CD4-positive, alpha-beta T cell treated with Interferon alpha-2 for 1 hour (primary cell): ENCODE measurements at regions not wholly inside any gene's neighbourhood (a gene's known extent, or its start where the extent isn't known, plus 50 kb on each side); places are given as distances from the start of the nearest gene placed in this dataset.

Experiments used
- DNase-seq, 2 donors: peaks; one replicate each; pipeline ENCODE4 v3.0.0-alpha.2; 2020 to 2022

DNA sequence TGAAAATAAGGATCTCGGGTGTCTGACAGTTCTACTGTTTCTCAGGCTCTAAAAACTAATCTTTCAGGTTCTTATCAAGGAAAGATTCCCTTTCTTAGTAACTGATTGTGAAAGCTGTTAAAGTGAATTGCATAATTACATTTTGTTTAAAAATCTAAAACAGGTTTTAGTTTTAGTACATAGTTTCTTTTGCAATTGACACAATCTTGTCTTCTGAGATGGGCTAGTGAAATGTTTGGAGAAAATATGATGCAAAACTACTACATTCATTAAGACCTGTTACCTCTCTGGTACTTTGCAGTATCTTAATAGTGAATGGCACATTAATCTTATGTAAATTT lies 298.4 kb downstream of the UTRN start:
- no peak for DNase-seq

GRCh38 chr6:144585217-144585814 lies 300.2 kb downstream of the UTRN start:
- peak in 1 of 2 donors; percentile 51 for DNase-seq

GRCh38 chr6:144586986-144587385 lies 301.9 kb downstream of the UTRN start:
- DNase-seq = no peak

GRCh38 chr6:144588697-144589325 lies 303.7 kb downstream of the UTRN start:
- DNase-seq = no peak

DNA sequence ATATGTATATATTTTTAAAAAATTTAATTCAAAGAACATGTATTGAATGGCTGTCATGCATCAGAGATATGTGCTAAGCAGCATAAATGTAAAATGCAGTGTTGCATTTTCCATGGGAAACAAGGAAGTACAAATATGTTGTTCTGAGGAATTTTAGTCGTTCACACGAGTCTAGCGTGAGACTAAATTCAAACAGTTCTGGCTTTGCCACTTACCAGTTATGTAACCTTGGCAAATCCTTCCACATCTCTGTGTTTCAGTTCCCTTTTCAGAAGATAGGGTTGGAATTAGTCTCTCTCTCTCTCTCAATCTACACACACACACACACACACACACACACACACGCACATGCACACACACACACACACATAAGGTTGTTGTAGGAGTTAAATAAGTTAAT lies 305.4 kb downstream of the UTRN start:
- DNase-seq = peak; percentile 7 to 8

DNA sequence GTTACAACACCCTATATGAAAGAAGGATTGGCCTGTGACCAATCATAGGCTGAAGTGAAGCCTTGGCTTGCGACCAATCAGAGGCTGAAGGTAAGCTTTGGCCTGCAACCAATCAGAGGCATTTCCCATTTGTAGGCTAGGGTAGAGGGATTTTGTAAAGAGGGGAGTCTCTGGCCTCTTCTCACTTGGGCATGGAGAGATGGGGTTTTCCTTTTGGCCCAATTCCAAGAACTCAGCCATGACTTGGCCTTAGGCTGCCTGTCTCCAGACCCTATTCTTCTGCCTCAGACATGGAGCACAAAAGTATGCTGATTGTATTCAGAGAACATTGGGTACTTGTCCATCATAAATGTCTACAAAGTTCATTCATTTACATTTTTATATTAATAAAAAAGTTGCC lies 308.3 kb downstream of the UTRN start:
- no peak for DNase-seq

DNA sequence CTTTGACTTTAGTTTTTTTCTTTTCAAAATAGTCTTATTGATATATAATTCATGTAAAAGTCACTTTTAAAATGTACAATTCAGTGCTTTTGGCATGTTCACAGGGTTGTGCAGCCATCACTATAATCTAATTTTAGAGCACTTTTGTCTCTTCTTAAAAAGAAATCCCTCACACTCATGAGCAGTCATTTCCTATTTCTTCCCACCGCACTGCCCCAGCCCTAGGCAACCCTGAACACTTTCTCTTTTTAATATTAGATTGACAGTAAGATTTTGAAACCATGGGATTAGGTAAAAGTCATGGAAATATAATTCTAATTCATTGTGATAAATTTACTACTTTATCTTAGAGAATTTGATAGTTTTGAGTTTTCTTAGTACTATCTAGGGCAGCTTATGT lies 309.4 kb downstream of the UTRN start:
- no peak for DNase-seq

- DNase-seq = no peak
These were observed 310.1 kb downstream of the UTRN start for GRCh38 chr6:144595266-144595665.

GRCh38 chr6:144597511-144597910 lies 312.4 kb downstream of the UTRN start:
- DNase-seq = no peak

GRCh38 chr6:144599615-144600014 lies 314.5 kb downstream of the UTRN start:
- DNase-seq = no peak

DNA sequence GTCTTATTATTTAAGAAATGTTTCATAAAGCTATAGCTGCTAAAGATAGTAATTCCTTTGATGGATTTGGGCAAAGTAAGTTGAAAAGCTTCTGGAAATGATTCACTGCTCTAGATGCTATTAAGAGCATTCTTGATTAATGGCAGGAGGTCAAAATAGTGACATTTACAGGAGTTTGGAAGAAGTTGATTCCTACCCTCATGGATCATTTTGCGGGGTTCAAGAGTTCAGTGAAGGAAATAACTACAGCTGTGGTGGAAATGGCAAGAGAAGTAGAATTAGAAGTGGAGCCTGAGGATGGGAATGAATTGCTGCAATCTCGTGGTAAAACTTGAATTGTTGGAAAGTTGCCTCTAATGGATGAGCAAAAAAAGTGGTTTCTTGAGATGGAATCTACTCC lies 316.1 kb downstream of the UTRN start:
- DNase-seq = no peak

DNA sequence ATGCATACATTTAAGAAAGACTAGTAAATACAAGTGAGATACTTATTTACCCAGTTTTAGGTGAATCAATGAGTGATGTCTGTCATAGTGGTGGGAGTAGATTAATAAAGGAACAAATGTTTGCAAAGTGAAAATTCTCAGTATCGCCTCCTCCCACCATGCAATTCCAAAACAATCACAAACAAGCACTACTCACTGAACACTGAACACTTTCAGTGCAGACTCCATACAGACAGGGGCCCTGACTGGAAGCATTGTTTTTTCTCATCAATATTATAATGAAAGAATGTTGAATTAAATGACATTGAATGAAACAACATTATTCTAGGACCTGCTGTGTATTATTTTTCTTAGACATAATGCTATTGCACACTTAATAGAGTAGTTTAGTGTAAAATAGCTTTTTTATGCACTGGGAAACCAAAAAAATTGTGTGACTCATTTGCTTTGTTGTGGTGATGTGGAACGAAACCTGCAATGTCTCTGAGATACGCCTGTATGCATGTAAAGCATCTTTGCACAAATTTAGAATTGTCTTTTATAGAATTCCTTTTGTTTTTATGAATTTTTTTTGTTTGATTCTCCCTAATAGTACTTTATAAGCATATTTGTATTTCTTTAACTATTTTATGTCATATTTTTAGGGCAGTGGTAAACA lies 317.5 kb downstream of the UTRN start:
- DNase-seq = peak in 1 of 2 donors; percentile 17

GRCh38 chr6:144606083-144606482 lies 320.9 kb downstream of the UTRN start:
- no peak for DNase-seq

GRCh38 chr6:144607998-144608735 lies 323.0 kb downstream of the UTRN start:
- no peak for DNase-seq

DNA sequence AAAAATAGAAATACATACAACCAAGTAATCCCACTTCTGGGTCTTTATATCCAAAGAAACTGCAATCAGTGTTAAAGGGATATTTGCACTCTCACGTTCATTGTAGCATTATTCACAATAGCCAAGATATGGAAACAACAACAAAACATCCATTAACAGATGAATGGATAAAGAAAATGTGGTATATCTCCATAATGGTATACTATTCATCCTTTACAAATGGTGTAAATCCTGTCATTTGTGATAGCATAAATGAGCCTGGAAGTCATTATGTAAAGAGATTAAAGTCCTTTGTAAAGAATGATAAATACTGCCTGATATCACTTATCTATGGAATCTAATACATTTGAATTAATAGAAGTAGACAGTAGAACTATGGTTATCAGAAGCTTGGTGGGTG lies 327.7 kb downstream of the UTRN start:
- DNase-seq = no peak

GRCh38 chr6:144613859-144614258 lies 328.7 kb downstream of the UTRN start:
- DNase-seq = no peak

- DNase-seq = no peak
These were observed 330.7 kb downstream of the UTRN start for GRCh38 chr6:144615870-144616269.

GRCh38 chr6:144617191-144617590 lies 332.1 kb downstream of the UTRN start:
- no peak for DNase-seq

- DNase-seq = no peak
These were observed 332.6 kb downstream of the UTRN start for GRCh38 chr6:144617708-144618107.

DNA sequence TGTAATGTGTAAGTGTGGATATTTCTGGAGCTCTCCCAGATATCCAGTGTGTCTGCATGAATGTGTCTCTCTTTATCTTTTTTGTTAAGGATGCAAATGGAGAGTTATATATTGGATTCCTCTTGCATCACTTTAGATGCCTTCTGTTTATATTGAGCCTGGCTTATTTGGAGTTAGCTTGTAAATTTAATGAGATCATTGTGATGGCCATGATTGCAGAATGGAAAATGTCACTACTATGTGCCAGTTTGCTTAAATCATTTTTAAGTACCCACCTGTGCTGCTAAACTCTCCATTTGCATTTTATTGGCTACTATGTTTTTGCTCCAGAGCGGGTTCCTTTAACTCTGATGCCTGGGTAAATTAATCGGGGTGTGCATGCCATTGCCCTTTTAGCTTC lies 334.8 kb downstream of the UTRN start:
- DNase-seq = no peak

GRCh38 chr6:144621332-144621731 lies 336.2 kb downstream of the UTRN start:
- no peak for DNase-seq

GRCh38 chr6:144624246-144624645 lies 339.1 kb downstream of the UTRN start:
- no peak for DNase-seq

DNA sequence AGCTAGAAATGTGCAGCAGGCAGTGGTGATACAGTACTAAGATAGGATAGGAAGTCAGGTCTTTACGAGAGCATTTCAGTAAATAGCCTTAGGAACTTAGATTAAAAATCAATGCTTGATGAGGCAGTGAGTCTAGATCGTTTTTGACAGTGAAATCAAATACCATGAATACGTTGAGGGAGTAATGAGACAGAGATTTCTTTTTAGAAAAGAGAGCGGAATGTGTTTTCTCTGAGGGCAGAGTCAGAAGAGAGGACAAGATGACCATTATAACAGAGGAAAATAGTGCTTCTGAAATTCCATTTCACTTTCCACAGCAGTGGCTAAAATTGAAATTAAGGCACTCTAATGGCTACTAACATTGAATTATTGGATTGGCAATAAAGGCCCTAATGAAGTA lies 339.6 kb downstream of the UTRN start:
- no peak for DNase-seq

DNA sequence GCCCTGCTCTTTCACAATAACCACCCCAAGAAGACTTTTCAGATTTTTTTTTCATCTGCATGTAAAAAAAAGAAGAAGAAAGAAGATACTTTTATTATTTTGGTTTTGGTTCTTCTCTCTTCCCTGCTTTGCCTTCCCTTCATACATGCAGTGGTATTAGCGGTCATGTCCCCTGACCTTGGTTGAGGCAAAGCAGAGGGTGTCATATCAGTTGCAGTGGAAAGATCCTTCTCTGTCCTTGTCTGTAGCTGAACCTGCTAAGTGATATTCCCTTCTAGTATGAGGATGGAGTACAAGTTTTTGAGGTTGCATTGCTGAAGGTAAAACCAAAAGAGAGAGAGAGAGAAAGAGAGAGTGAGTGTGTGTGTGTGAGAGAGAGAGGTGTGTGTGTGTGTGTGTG lies 345.7 kb downstream of the UTRN start:
- no peak for DNase-seq
